ENCODE measurements at regions not wholly inside any gene's neighbourhood (a gene's known extent, or its start where the extent isn't known, plus 50 kb on each side); places are given as distances from the start of the nearest gene placed in this dataset.

GRCh38 chr5:68548959-68549676 lies 333.6 kb downstream of the PIK3R1 start:
- H3K36me3 ChIP-seq (ENCODE audit: control insufficient read depth in 3 of 3, insufficient read depth in 3 of 3, low read length in 3 of 3), result no peaks in the 10 kb centered on the region
- no peaks in the 10 kb centered on the region for H3K9me3 ChIP-seq (ENCODE audit: control insufficient read depth in 3 of 3, low read length in 3 of 3)
- no peak overlapping the region for H3K9ac ChIP-seq (ENCODE audit: low read depth in 1 of 3, low read length in 3 of 3)
- H3K27ac ChIP-seq (ENCODE audit: low read depth, low read length), result no peak overlapping the region
- no peaks in the 10 kb centered on the region for H3K27me3 ChIP-seq (ENCODE audit: control insufficient read depth in 3 of 3, insufficient read depth in 3 of 3, low read length in 3 of 3)
- H3K4me3 ChIP-seq (ENCODE audit: low read length in 3 of 3), result no peak overlapping the region
- H3K4me1 ChIP-seq (ENCODE audit: control insufficient read depth in 3 of 3, insufficient read depth in 3 of 3, low read length in 3 of 3), result no peaks in the 10 kb centered on the region

- H3K27ac ChIP-seq (ENCODE audit: low read depth, low read length), result no peak overlapping the region
- H3K9ac ChIP-seq (ENCODE audit: low read depth in 1 of 3, low read length in 3 of 3), result no peak overlapping the region
- no peaks in the 10 kb centered on the region for H3K27me3 ChIP-seq (ENCODE audit: control insufficient read depth in 3 of 3, insufficient read depth in 3 of 3, low read length in 3 of 3)
- H3K9me3 ChIP-seq (ENCODE audit: control insufficient read depth in 3 of 3, low read length in 3 of 3), result no peaks in the 10 kb centered on the region
- H3K4me1 ChIP-seq (ENCODE audit: control insufficient read depth in 3 of 3, insufficient read depth in 3 of 3, low read length in 3 of 3), result peaks cover 0 to 4% (median 0%) of the 10 kb centered on the region in 3 donors
- no peaks in the 10 kb centered on the region for H3K36me3 ChIP-seq (ENCODE audit: control insufficient read depth in 3 of 3, insufficient read depth in 3 of 3, low read length in 3 of 3)
- H3K4me3 ChIP-seq (ENCODE audit: low read length in 3 of 3), result no peak overlapping the region
These were observed 334.5 kb downstream of the PIK3R1 start for GRCh38 chr5:68550015-68550414.

GRCh38 chr5:68551436-68551835 lies 335.9 kb downstream of the PIK3R1 start:
- Histone ChIP-seq H3K4me1 (ENCODE audit: control insufficient read depth in 3 of 3, insufficient read depth in 3 of 3, low read length in 3 of 3) (peaks cover 0 to 4% (median 3%) of the 10 kb centered on the region in 3 donors), H3K36me3 (ENCODE audit: control insufficient read depth in 3 of 3, insufficient read depth in 3 of 3, low read length in 3 of 3) (no peaks in the 10 kb centered on the region), H3K4me3 (ENCODE audit: low read length in 3 of 3) (no peak overlapping the region), H3K9me3 (ENCODE audit: control insufficient read depth in 3 of 3, low read length in 3 of 3) (no peaks in the 10 kb centered on the region), H3K27me3 (ENCODE audit: control insufficient read depth in 3 of 3, insufficient read depth in 3 of 3, low read length in 3 of 3) (no peaks in the 10 kb centered on the region), H3K27ac (ENCODE audit: low read depth, low read length) (no peak overlapping the region), H3K9ac (ENCODE audit: low read depth in 1 of 3, low read length in 3 of 3) (no peak overlapping the region)

- no peaks in the 10 kb centered on the region for H3K9me3 ChIP-seq (ENCODE audit: control insufficient read depth in 3 of 3, low read length in 3 of 3)
- no peak overlapping the region for H3K27ac ChIP-seq (ENCODE audit: low read depth, low read length)
- H3K4me3 ChIP-seq (ENCODE audit: low read length in 3 of 3), result no peak overlapping the region
- no peaks in the 10 kb centered on the region for H3K27me3 ChIP-seq (ENCODE audit: control insufficient read depth in 3 of 3, insufficient read depth in 3 of 3, low read length in 3 of 3)
- H3K4me1 ChIP-seq (ENCODE audit: control insufficient read depth in 3 of 3, insufficient read depth in 3 of 3, low read length in 3 of 3), result peaks cover 0 to 4% (median 3%) of the 10 kb centered on the region in 3 donors
- no peak overlapping the region for H3K9ac ChIP-seq (ENCODE audit: low read depth in 1 of 3, low read length in 3 of 3)
- no peaks in the 10 kb centered on the region for H3K36me3 ChIP-seq (ENCODE audit: control insufficient read depth in 3 of 3, insufficient read depth in 3 of 3, low read length in 3 of 3)
These were observed 339.2 kb downstream of the PIK3R1 start for GRCh38 chr5:68554571-68555279.

- Histone ChIP-seq H3K27me3 (ENCODE audit: control insufficient read depth in 3 of 3, insufficient read depth in 3 of 3, low read length in 3 of 3) (no peaks in the 10 kb centered on the region), H3K9ac (ENCODE audit: low read depth in 1 of 3, low read length in 3 of 3) (no peak overlapping the region), H3K4me1 (ENCODE audit: control insufficient read depth in 3 of 3, insufficient read depth in 3 of 3, low read length in 3 of 3) (peaks cover 0 to 4% (median 3%) of the 10 kb centered on the region in 3 donors), H3K36me3 (ENCODE audit: control insufficient read depth in 3 of 3, insufficient read depth in 3 of 3, low read length in 3 of 3) (no peaks in the 10 kb centered on the region), H3K27ac (ENCODE audit: low read depth, low read length) (no peak overlapping the region), H3K4me3 (ENCODE audit: low read length in 3 of 3) (no peak overlapping the region), H3K9me3 (ENCODE audit: control insufficient read depth in 3 of 3, low read length in 3 of 3) (no peaks in the 10 kb centered on the region)
These were observed 340.5 kb downstream of the PIK3R1 start for GRCh38 chr5:68555907-68556681.

- Histone ChIP-seq H3K9me3 (ENCODE audit: control insufficient read depth in 3 of 3, low read length in 3 of 3) (no peaks in the 10 kb centered on the region), H3K9ac (ENCODE audit: low read depth in 1 of 3, low read length in 3 of 3) (no peak overlapping the region)
These were observed 341.8 kb downstream of the PIK3R1 start for GRCh38 chr5:68557162-68557936.

GRCh38 chr5:68562308-68562707 lies 346.8 kb downstream of the PIK3R1 start:
- no peaks in the 10 kb centered on the region for H3K4me1 ChIP-seq (ENCODE audit: control insufficient read depth in 3 of 3, insufficient read depth in 3 of 3, low read length in 3 of 3)
- no peaks in the 10 kb centered on the region for H3K27me3 ChIP-seq (ENCODE audit: control insufficient read depth in 3 of 3, insufficient read depth in 3 of 3, low read length in 3 of 3)
- H3K4me3 ChIP-seq (ENCODE audit: low read length in 3 of 3), result no peak overlapping the region
- no peak overlapping the region for H3K9ac ChIP-seq (ENCODE audit: low read depth in 1 of 3, low read length in 3 of 3)
- H3K9me3 ChIP-seq (ENCODE audit: control insufficient read depth in 3 of 3, low read length in 3 of 3), result peaks cover 0 to 2% (median 0%) of the 10 kb centered on the region in 3 donors
- no peak overlapping the region for H3K27ac ChIP-seq (ENCODE audit: low read depth, low read length)
- no peaks in the 10 kb centered on the region for H3K36me3 ChIP-seq (ENCODE audit: control insufficient read depth in 3 of 3, insufficient read depth in 3 of 3, low read length in 3 of 3)

More at GRCh38 chr5:68557162-68557936, 341.8 kb downstream of the PIK3R1 start:
- H3K27ac ChIP-seq (ENCODE audit: low read depth, low read length), result no peak overlapping the region
- H3K4me1 ChIP-seq (ENCODE audit: control insufficient read depth in 3 of 3, insufficient read depth in 3 of 3, low read length in 3 of 3), result peaks cover 0 to 4% (median 3%) of the 10 kb centered on the region in 3 donors
- no peaks in the 10 kb centered on the region for H3K36me3 ChIP-seq (ENCODE audit: control insufficient read depth in 3 of 3, insufficient read depth in 3 of 3, low read length in 3 of 3)
- H3K27me3 ChIP-seq (ENCODE audit: control insufficient read depth in 3 of 3, insufficient read depth in 3 of 3, low read length in 3 of 3), result no peaks in the 10 kb centered on the region
- H3K4me3 ChIP-seq (ENCODE audit: low read length in 3 of 3), result no peak overlapping the region

GRCh38 chr5:68565427-68565826 lies 349.9 kb downstream of the PIK3R1 start:
- no peak overlapping the region for H3K9ac ChIP-seq (ENCODE audit: low read depth in 1 of 3, low read length in 3 of 3)
- no peak overlapping the region for H3K27ac ChIP-seq (ENCODE audit: low read depth, low read length)
- H3K4me3 ChIP-seq (ENCODE audit: low read length in 3 of 3), result no peak overlapping the region
- H3K27me3 ChIP-seq (ENCODE audit: control insufficient read depth in 3 of 3, insufficient read depth in 3 of 3, low read length in 3 of 3), result no peaks in the 10 kb centered on the region
- H3K36me3 ChIP-seq (ENCODE audit: control insufficient read depth in 3 of 3, insufficient read depth in 3 of 3, low read length in 3 of 3), result no peaks in the 10 kb centered on the region
- H3K4me1 ChIP-seq (ENCODE audit: control insufficient read depth in 3 of 3, insufficient read depth in 3 of 3, low read length in 3 of 3), result no peaks in the 10 kb centered on the region
- peaks cover 0 to 2% (median 0%) of the 10 kb centered on the region in 3 donors for H3K9me3 ChIP-seq (ENCODE audit: control insufficient read depth in 3 of 3, low read length in 3 of 3)

- H3K9me3 ChIP-seq (ENCODE audit: control insufficient read depth in 3 of 3, low read length in 3 of 3), result peaks cover 0 to 7% (median 0%) of the 10 kb centered on the region in 3 donors
- H3K4me3 ChIP-seq (ENCODE audit: low read length in 3 of 3), result no peak overlapping the region
- H3K4me1 ChIP-seq (ENCODE audit: control insufficient read depth in 3 of 3, insufficient read depth in 3 of 3, low read length in 3 of 3), result no peaks in the 10 kb centered on the region
- H3K27me3 ChIP-seq (ENCODE audit: control insufficient read depth in 3 of 3, insufficient read depth in 3 of 3, low read length in 3 of 3), result no peaks in the 10 kb centered on the region
- no peak overlapping the region for H3K9ac ChIP-seq (ENCODE audit: low read depth in 1 of 3, low read length in 3 of 3)
- no peaks in the 10 kb centered on the region for H3K36me3 ChIP-seq (ENCODE audit: control insufficient read depth in 3 of 3, insufficient read depth in 3 of 3, low read length in 3 of 3)
- H3K27ac ChIP-seq (ENCODE audit: low read depth, low read length), result no peak overlapping the region
These were observed 361.2 kb downstream of the PIK3R1 start for GRCh38 chr5:68576805-68577204.

Data from skeletal muscle tissue (tissue), 3 donors.